Endodermal cell (in vitro differentiated cells): ENCODE measurements at regions not wholly inside any gene's neighbourhood (a gene's known extent, or its start where the extent isn't known, plus 50 kb on each side); places are given as distances from the start of the nearest gene placed in this dataset.

Experiments used
- DNase-seq: peaks from one replicate; pipeline ENCODE4 v3.0.0-alpha.2; 2017
- H3K27ac ChIP-seq: 2 replicates; pipeline ENCODE4 v1.5.1; 2013; ENCODE audit warnings: mild to moderate bottlenecking, low read depth, low read length, moderate library complexity
- H3K27me3 ChIP-seq: 2 replicates; pipeline ENCODE4 v1.6.1; 2013; ENCODE audit warnings: mild to moderate bottlenecking, low read length, moderate library complexity; ENCODE audit not compliant: insufficient read depth, control insufficient read depth, poor library complexity, severe bottlenecking
- H3K36me3 ChIP-seq: 2 replicates; pipeline ENCODE4 v1.7.0; 2013; ENCODE audit warnings: mild to moderate bottlenecking, low read length, moderate library complexity; ENCODE audit not compliant: control insufficient read depth, insufficient read depth
- H3K4me1 ChIP-seq: one replicate; pipeline ENCODE4 v1.7.0; 2013; ENCODE audit warnings: low read length; ENCODE audit not compliant: control insufficient read depth, insufficient read depth
- H3K4me3 ChIP-seq: 2 replicates; pipeline ENCODE4 v1.5.1; 2013; ENCODE audit warnings: mild to moderate bottlenecking, low read length, moderate library complexity
- H3K9ac ChIP-seq: 2 replicates; pipeline ENCODE4 v1.6.1; 2013; ENCODE audit warnings: mild to moderate bottlenecking, low read length, moderate library complexity; ENCODE audit not compliant: poor library complexity, severe bottlenecking; ENCODE audit errors: extremely low read depth
- H3K9me3 ChIP-seq: 2 replicates; pipeline ENCODE4 v1.6.1; 2013; ENCODE audit warnings: mild to moderate bottlenecking, low read length, moderate library complexity; ENCODE audit not compliant: control insufficient read depth
- H3K27ac Mint-ChIP-seq: 2 replicates; pipeline ENCODE4 v1.8.0; 2020; ENCODE audit warnings: mixed read lengths
- H3K27me3 Mint-ChIP-seq: 2 replicates; pipeline ENCODE4 v1.8.0; 2021; ENCODE audit warnings: mild to moderate bottlenecking, mixed read lengths; ENCODE audit not compliant: insufficient read depth
- H3K36me3 Mint-ChIP-seq: 2 replicates; pipeline ENCODE4 v1.8.0; 2020; ENCODE audit warnings: low read depth, mixed read lengths
- H3K4me1 Mint-ChIP-seq: 2 replicates; pipeline ENCODE4 v1.8.0; 2020; ENCODE audit warnings: mixed read lengths
- H3K4me3 Mint-ChIP-seq: 2 replicates; pipeline ENCODE4 v1.8.0; 2020; ENCODE audit warnings: mild to moderate bottlenecking, moderate library complexity, mixed read lengths
- H3K9me3 Mint-ChIP-seq: 2 replicates; pipeline ENCODE4 v1.8.0; 2020; ENCODE audit warnings: mild to moderate bottlenecking, mixed read lengths
- WGBS, 2 experiments: methylation state at CpG; one replicate each; pipeline versions ENCODE4 v1.1.5 to v1.1.7; 2013; ENCODE audit warnings: missing lambda C conversion rate in 2 of 2, mixed read lengths in 1 of 2; ENCODE audit not compliant: insufficient coverage in 1 of 2, insufficient read length in 1 of 2; 5-methylcytosine and 5-hydroxymethylcytosine counted together
- TF ChIP-seq, protein P1 (sequence below): fragments of 200-600 bp; sonication (generic); conservative IDR thresholded peaks from 2 replicates; pipeline ENCODE4 v1.5.0; 2021; ENCODE audit warnings: antibody characterized with exemption, mild to moderate bottlenecking

- H3K27me3 ChIP-seq: no peaks in the 10 kb centered on the region
- peaks cover 3% of the 10 kb centered on the region for H3K4me1 Mint-ChIP-seq
- H3K4me1 ChIP-seq: no peaks in the 10 kb centered on the region
- no peaks in the 10 kb centered on the region for H3K27me3 Mint-ChIP-seq
- no peak overlapping the region for H3K27ac ChIP-seq
- H3K9ac ChIP-seq: no peak overlapping the region
- no peaks in the 10 kb centered on the region for H3K9me3 ChIP-seq
- H3K9me3 Mint-ChIP-seq: no peaks in the 10 kb centered on the region
- DNase-seq: no peak
- no peak overlapping the region for H3K4me3 ChIP-seq
- TF ChIP-seq, protein P1, sequence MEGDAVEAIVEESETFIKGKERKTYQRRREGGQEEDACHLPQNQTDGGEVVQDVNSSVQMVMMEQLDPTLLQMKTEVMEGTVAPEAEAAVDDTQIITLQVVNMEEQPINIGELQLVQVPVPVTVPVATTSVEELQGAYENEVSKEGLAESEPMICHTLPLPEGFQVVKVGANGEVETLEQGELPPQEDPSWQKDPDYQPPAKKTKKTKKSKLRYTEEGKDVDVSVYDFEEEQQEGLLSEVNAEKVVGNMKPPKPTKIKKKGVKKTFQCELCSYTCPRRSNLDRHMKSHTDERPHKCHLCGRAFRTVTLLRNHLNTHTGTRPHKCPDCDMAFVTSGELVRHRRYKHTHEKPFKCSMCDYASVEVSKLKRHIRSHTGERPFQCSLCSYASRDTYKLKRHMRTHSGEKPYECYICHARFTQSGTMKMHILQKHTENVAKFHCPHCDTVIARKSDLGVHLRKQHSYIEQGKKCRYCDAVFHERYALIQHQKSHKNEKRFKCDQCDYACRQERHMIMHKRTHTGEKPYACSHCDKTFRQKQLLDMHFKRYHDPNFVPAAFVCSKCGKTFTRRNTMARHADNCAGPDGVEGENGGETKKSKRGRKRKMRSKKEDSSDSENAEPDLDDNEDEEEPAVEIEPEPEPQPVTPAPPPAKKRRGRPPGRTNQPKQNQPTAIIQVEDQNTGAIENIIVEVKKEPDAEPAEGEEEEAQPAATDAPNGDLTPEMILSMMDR: no peak
- H3K36me3 Mint-ChIP-seq: no peaks in the 10 kb centered on the region
- H3K27ac Mint-ChIP-seq: no peak overlapping the region
- no peaks in the 10 kb centered on the region for H3K36me3 ChIP-seq
- H3K4me3 Mint-ChIP-seq: no peak overlapping the region
These were observed 1408.0 kb downstream of the RAPGEF2 start for GRCh38 chr4:160510928-160511327.

DNA sequence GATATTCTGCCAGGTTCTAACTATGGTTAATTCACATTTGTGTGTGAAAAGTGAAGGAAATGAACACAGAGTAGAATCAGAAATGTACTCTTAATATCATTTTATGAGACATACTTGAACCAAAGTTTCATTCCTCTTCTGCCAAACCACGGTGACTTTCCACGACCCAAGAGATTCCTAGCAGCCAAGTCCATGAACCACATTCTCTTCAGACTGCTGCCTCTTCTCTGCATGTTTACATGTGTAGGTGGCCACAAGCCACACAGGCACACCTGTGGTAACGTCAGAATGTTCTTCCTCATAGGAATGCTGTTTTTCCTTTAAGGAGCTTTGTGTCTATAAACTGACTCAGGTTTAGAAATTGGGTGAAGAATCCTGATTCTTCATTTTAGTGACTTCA lies 1411.2 kb downstream of the RAPGEF2 start:
- no peaks in the 10 kb centered on the region for H3K27me3 Mint-ChIP-seq
- H3K9me3 Mint-ChIP-seq: peaks cover 3% of the 10 kb centered on the region
- no peak overlapping the region for H3K4me3 Mint-ChIP-seq
- H3K36me3 Mint-ChIP-seq: no peaks in the 10 kb centered on the region
- H3K27ac Mint-ChIP-seq: no peak overlapping the region
- no peaks in the 10 kb centered on the region for H3K4me1 ChIP-seq
- no peak overlapping the region for H3K27ac ChIP-seq
- H3K9me3 ChIP-seq: peaks cover 6% of the 10 kb centered on the region
- WGBS, 2 experiments: 93 to 100% methylated on average over 1 to 3 of the region's 3 CpGs
- H3K27me3 ChIP-seq: no peaks in the 10 kb centered on the region
- no peak overlapping the region for H3K4me3 ChIP-seq
- TF ChIP-seq, protein P1: no peak
- no peaks in the 10 kb centered on the region for H3K4me1 Mint-ChIP-seq
- no peak for DNase-seq
- H3K36me3 ChIP-seq: no peaks in the 10 kb centered on the region
- no peak overlapping the region for H3K9ac ChIP-seq

- no peak overlapping the region for H3K27ac ChIP-seq
- no peaks in the 10 kb centered on the region for H3K27me3 ChIP-seq
- H3K9me3 Mint-ChIP-seq: peaks cover 3% of the 10 kb centered on the region
- no peaks in the 10 kb centered on the region for H3K36me3 Mint-ChIP-seq
- H3K9ac ChIP-seq: no peak overlapping the region
- DNase-seq: no peak
- TF ChIP-seq, protein P1: no peak
- no peaks in the 10 kb centered on the region for H3K36me3 ChIP-seq
- H3K9me3 ChIP-seq: peaks cover 6% of the 10 kb centered on the region
- H3K27ac Mint-ChIP-seq: no peak overlapping the region
- H3K4me3 Mint-ChIP-seq: no peak overlapping the region
- WGBS, 2 experiments: 92% methylated on average over 1 of the region's 1 CpG; no CpG with 5 or more reads in 1 of the 2 experiments
- H3K4me1 Mint-ChIP-seq: no peaks in the 10 kb centered on the region
- H3K4me1 ChIP-seq: no peaks in the 10 kb centered on the region
- no peak overlapping the region for H3K4me3 ChIP-seq
- no peaks in the 10 kb centered on the region for H3K27me3 Mint-ChIP-seq
These were observed 1420.4 kb downstream of the RAPGEF2 start for GRCh38 chr4:160523231-160523630.
